Skeletal muscle cell (primary cell): ENCODE measurements at regions not wholly inside any gene's neighbourhood (a gene's known extent, or its start where the extent isn't known, plus 50 kb on each side); places are given as distances from the start of the nearest gene placed in this dataset.

Experiments
- DNase-seq: peaks from one replicate; pipeline ENCODE4 v3.0.0-alpha.2; 2010; ENCODE audit warnings: low read depth
- H3K4me3 ChIP-seq: 2 replicates; pipeline ENCODE4 v1.5.1; 2011; ENCODE audit warnings: low read depth, mild to moderate bottlenecking, control low read depth, low read length, moderate library complexity

- DNase-seq: no peak
- no peak overlapping the region for H3K4me3 ChIP-seq
These were observed 259.2 kb downstream of the DLL1 start for GRCh38 chr6:170031684-170032121.

DNA sequence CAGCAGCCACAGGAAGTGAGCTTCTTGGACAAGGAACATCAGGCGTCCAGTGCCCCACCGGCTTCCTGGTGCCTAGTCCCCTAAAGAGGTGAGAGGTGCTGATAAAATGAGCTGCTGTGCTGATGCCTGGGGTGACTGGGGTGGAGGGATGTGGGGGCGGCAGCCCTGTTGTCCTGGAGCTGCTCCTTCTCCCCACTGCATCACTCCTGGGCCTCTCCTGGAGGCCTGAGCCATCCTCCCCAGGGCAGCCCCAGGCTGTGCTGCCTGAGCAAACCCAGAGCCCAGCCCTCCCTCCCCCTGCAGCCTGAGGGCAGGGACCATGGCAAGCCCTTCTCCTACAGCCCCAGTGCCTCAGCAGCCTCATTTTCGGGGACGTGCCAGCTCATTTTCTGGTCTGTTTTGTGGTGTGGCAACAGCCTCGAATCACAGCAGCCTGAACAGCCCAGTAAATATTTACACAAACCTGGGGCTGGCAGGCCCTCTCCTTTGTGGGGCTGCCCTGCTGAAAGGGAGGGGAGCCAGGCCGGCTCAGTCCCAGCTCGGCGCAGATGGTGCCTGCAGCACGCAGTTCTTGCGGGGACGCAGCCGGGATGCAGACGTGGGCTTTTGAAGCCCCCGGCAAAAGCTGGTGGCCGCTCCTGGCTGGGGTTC, 259.9 kb downstream of the DLL1 start:
- no peak overlapping the region for H3K4me3 ChIP-seq
- DNase-seq: no peak

GRCh38 chr6:170030284-170030815, 260.5 kb downstream of the DLL1 start:
- no peak for DNase-seq
- H3K4me3 ChIP-seq: no peak overlapping the region

DNA sequence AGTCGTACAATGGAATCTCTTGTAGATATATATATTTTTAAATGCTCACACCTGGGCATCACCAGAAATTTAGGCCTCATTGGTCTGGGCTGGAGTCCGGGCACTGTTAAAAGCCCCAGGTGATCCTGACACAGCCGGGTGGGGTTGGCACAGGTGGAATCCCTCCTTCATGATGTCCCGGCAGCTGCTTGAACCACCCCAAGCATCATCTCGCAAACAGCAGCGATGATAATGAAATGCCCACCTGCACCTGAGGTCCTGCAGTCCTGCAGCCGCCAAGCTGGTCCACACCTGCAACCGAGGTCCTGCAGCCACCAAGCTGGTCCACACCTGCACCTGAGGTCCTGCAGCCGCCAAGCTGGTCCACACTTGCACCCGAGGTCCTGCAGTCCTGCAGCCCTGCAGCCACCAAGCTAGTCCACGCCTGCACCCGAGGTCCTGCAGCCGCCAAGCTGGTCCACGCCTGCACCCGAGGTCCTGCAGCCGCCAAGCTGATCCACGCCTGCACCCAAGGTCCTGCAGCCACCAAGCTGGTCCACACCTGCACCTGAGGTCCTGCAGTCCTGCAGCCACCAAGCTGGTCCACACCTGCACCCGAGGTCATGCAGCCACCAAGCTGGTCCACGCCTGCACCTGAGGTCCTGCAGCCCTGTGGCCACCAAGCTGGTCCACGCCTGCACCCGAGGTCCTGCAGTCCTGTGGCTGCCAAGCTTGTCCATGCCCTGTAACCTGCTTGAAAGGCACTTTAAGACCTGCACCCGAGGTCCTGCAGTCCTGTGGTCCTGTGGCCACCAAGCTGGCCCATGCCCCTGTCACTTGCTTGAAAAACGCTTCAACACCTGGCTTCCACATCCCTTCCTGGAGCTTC, 261.2 kb downstream of the DLL1 start:
- DNase-seq: no peak

DNA sequence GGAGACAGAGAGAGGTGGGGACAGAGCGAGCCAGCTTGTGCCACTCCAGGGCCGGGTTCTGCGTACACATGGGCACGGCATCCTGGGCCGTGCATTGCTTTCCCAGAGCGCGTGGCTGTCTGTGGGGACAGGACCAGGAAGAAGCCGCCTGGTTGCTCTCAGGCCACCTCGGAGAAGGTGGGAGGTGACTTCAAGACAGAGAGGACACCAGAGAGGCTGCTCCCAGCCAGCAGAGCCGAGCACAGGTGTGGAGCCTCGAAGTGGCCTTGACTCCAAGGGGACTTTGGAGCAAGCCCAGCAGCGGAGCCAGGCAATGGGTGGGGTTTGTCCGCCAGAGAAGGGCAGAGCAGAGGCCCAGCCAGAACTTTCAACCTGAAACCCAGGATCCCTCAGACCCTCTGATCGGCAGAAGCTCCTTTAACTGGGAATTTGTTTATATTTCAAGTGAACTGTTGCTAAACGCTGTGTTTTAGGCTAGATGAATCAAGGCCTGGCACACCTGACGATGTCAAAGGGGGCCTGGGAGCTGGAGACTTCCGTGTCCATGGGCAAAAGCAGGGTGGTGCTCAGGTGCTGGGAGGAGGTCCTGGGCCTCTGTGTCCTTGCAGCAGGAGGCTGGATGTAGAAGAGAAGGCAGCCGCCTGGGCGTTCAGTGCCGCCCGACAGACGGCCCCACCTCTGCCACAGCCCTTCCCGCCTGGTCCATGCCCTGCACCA, 262.1 kb downstream of the DLL1 start:
- DNase-seq: no peak
- no peak overlapping the region for H3K4me3 ChIP-seq

More for the DNA sequence above, 261.2 kb downstream of the DLL1 start:
- no peak overlapping the region for H3K4me3 ChIP-seq

- no peak for DNase-seq
- H3K4me3 ChIP-seq: no peak overlapping the region
These were observed 263.2 kb downstream of the DLL1 start for GRCh38 chr6:170027647-170028043.

DNA sequence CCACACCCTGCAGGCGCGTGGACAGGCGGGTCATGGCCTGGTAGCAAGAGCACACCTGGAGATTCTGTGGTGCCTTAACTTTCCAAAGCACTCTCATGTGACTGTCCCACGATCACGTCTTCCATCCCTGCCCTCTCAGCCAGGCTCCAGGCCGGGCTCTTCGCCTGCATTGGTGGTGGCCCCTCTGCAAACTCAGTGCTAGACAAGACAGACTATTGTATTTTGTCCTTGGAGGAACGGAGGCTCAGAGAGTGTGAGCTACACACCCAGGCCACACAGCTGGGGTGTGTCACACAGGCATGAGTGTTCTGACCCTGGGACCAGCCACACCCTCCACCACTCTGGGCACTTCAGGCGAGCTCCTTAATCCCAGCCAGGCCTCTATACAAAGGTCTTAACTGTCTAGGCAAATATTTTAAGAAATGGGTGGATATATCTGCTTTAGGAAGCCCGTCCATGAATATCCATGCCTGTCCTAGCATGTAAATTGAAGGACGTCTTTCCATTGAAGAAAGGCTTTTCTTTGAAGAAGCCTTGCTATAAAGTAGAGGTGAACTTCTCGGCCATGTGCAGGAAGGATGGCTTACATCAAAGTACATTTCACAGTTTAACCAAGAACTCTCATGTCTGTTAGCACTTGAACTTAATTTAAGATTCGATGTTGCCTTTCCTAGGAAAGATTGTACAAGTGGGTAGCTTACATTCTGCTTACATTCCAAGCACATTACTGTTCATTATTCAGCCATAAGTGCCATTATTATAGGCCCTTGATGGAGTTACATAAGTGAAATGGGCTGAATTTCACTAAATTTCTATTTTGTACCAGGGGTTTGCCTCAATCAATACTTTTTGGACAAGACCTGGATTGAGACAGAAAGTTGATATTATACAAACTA, 263.9 kb downstream of the DLL1 start:
- no peak overlapping the region for H3K4me3 ChIP-seq
- no peak for DNase-seq

GRCh38 chr6:170025935-170026750, 264.7 kb downstream of the DLL1 start:
- H3K4me3 ChIP-seq: no peak overlapping the region
- no peak for DNase-seq

GRCh38 chr6:170025341-170025911, 265.5 kb downstream of the DLL1 start:
- DNase-seq: no peak
- no peak overlapping the region for H3K4me3 ChIP-seq

GRCh38 chr6:170024940-170025339, 265.9 kb downstream of the DLL1 start:
- no peak overlapping the region for H3K4me3 ChIP-seq
- DNase-seq: no peak

DNA sequence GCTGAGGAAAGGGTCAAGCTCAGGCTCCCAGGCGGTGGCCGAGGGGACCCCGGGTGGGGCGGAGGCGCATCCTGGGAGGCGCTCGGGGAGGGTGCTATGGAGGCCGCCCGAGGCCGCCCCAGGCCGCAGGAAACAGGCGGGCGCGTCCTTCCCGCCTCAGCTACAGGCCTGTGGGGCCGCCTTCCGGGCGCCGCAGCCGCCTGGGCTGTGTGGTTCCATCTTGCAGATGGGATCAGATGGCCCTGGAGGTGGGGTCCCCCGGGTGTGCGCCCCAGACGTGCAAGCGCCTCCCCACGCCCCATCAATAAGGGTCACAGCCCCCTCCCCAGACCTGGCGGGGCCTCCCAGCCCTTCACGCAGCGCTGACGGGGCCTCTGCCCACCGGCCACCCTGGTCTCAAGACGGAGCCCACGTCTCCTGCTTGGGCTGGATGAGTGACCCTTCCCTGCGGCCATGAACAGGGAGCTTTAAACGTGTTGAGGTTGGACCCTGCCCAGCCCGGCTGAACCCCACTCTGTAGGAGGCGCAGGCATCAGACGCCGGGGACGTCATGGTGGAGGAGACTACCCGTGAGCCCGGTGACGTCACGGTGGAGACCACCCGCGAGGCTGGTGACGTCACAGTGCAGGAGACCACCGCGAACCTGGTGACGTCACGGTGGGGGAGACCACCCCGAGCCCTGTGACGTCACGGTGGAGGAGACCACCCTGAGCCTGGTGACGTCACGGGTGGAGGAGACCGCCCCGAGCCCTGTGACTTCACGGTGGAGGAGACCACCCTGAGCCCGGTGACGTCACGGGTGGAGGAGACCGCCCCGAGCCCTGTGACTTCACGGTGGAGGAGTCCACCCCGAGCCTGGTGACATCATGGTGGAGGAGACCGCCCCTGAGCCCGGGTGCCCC, 267.0 kb downstream of the DLL1 start:
- H3K4me3 ChIP-seq: no peak overlapping the region
- no peak for DNase-seq

- no peak for DNase-seq
These were observed 267.9 kb downstream of the DLL1 start for GRCh38 chr6:170022827-170023619.

GRCh38 chr6:170022291-170022722, 268.6 kb downstream of the DLL1 start:
- no peak for DNase-seq

More at GRCh38 chr6:170022827-170023619, 267.9 kb downstream of the DLL1 start:
- no peak overlapping the region for H3K4me3 ChIP-seq

DNA sequence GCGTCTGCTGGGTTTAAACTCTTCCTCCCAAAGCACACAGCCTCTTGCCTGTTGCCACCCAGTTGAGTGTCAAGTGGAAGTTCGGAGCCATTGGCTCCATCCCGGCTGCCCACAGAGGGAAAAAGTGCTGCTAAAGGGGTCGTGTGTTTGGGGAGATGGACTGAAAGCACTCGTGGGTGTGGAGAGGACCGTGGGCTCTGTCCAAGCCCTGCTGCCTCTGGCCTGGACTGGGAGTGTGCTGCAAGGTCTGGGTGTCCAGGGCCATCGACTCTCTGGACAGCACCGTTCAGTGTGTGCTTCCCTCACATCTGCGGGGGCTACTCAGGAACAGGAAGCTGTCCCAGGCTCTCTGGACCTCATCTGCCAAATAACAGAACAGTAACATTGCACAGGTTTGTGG, 269.3 kb downstream of the DLL1 start:
- H3K4me3 ChIP-seq: no peak overlapping the region
- DNase-seq: no peak

More at GRCh38 chr6:170022291-170022722, 268.6 kb downstream of the DLL1 start:
- no peak overlapping the region for H3K4me3 ChIP-seq

- no peak for DNase-seq
- no peak overlapping the region for H3K4me3 ChIP-seq
These were observed 268.6 kb downstream of the ERMARD start for GRCh38 chr6:170019818-170020583.
